HCT116 (cell line): ENCODE measurements at regions not wholly inside any gene's neighbourhood (a gene's known extent, or its start where the extent isn't known, plus 50 kb on each side); places are given as distances from the start of the nearest gene placed in this dataset.

Experiments
- ATAC-seq: fragments of 200-7000 bp; cut with Tn5 transposase; 2 replicates; pipeline ENCODE4 v1.9.1; 2020; ENCODE audit warnings: mild to moderate bottlenecking, moderate library complexity
- BruUV-seq: library from RNA; stranded (reverse); fragments of 400-500 nt; replicated peaks from 2 replicates; lab custom pipeline; 2021; lab: Mats Ljungman, UMichigan
- CTCF ChIA-PET: fragments of 300-600 bp; sonication (Branson Sonifier 250); formaldehyde crosslinking; loops from one replicate; lab custom pipeline; 2021; ENCODE audit warnings: antibody characterized with exemption; lab: Charles Lee
- POLR2A ChIA-PET: fragments of 300-600, 350-600 bp; sonication (Branson Sonifier 250); formaldehyde crosslinking; loops from one replicate; lab custom pipeline; 2021; ENCODE audit warnings: antibody characterized with exemption; lab: Charles Lee
- RAD21 ChIA-PET, 2 experiments: fragments of 300-600 bp; sonication (Branson Sonifier 250); formaldehyde crosslinking; loops; one replicate each; lab custom pipeline; 2023; ENCODE audit warnings: low total read pairs in 2 of 2; ENCODE audit not compliant: uncharacterized antibody in 2 of 2, unreplicated experiment in 2 of 2, low non-redundant PET in 1 of 2; lab: Charles Lee
- DNase-seq: peaks from one replicate; pipeline ENCODE4 v3.0.0-alpha.2; 2010; ENCODE audit warnings: low read depth, low spot score
- H2AFZ ChIP-seq: fragments of 200-600 bp; shearing (Covaris generic), sonication (generic); 2 replicates; pipeline ENCODE4 v1.6.1; 2017; ENCODE audit warnings: low read depth, mixed run types, mixed read lengths, antibody characterized with exemption, low read length; ENCODE audit not compliant: poor library complexity, severe bottlenecking
- H3K27ac ChIP-seq: 2 replicates; pipeline ENCODE4 v1.5.1; 2012; ENCODE audit warnings: low read depth, low read length
- H3K27me3 ChIP-seq: fragments of 200-600 bp; sonication (generic); 2 replicates; pipeline ENCODE4 v1.6.1; 2016; ENCODE audit warnings: mixed run types, low read length, mixed read lengths; ENCODE audit not compliant: insufficient read depth
- H3K36me3 ChIP-seq, 2 experiments: fragments of 200-500 bp in 1 of 2; fragments of 200-600 bp in 1 of 2; sonication (Bioruptor generic) in 1 of 2; sonication (generic) in 1 of 2; 2 replicates each; pipeline versions ENCODE4 v1.5.1 to v1.6.1; 2014 to 2016; ENCODE audit warnings: low read length in 2 of 2, inconsistent platforms in 1 of 2, mixed read lengths in 1 of 2, mixed run types in 1 of 2; ENCODE audit not compliant: insufficient read depth in 2 of 2, control insufficient read depth in 1 of 2
- H3K4me1 ChIP-seq, 2 experiments: fragments of 200-600 bp in 1 of 2; sonication (generic) in 1 of 2; 2 replicates each; pipeline versions ENCODE4 v1.5.1 to v1.6.1; 2012 to 2017; ENCODE audit warnings: low read length in 2 of 2, inconsistent platforms in 1 of 2, mild to moderate bottlenecking in 1 of 2, mixed read lengths in 1 of 2, mixed run types in 1 of 2, moderate library complexity in 1 of 2; ENCODE audit not compliant: insufficient read depth in 2 of 2, control insufficient read depth in 1 of 2
- H3K4me2 ChIP-seq: fragments of 200-600 bp; sonication (generic); 2 replicates; pipeline ENCODE4 v1.6.1; 2017; ENCODE audit warnings: mixed run types, low read length, mixed read lengths
- H3K4me3 ChIP-seq, 2 experiments: fragments of 200-600 bp in 1 of 2; sonication (generic) in 1 of 2; replicated peaks in 1 of 2; 2 replicates each; pipeline ENCODE4 v1.5.1; 2011 to 2016; ENCODE audit warnings: low read length in 2 of 2, control low read depth in 1 of 2, low read depth in 1 of 2, mild to moderate bottlenecking in 1 of 2, mixed read lengths in 1 of 2, mixed run types in 1 of 2
- H3K79me2 ChIP-seq: fragments of 200-600 bp; sonication (generic); 2 replicates; pipeline ENCODE4 v1.6.1; 2017; ENCODE audit warnings: mild to moderate bottlenecking, mixed run types, low read length, moderate library complexity, mixed read lengths; ENCODE audit not compliant: insufficient read depth
- H3K9ac ChIP-seq: fragments of 200-600 bp; sonication (generic); 2 replicates; pipeline ENCODE4 v1.6.1; 2016; ENCODE audit warnings: low read length, mixed read lengths
- H3K9me2 ChIP-seq: fragments of 200-600 bp; sonication (generic), shearing (Covaris generic); 2 replicates; pipeline ENCODE4 v1.6.1; 2017; ENCODE audit warnings: mixed run types, mild to moderate bottlenecking, moderate library complexity; ENCODE audit not compliant: insufficient read depth
- H3K9me3 ChIP-seq, 2 experiments: fragments of 200-500 bp in 1 of 2; fragments of 200-600 bp in 1 of 2; sonication (Bioruptor generic) in 1 of 2; sonication (generic) in 1 of 2; 2 replicates each; pipeline ENCODE4 v1.6.1; 2014 to 2017; ENCODE audit warnings: low read length in 2 of 2, mixed read lengths in 2 of 2, inconsistent platforms in 1 of 2, low read depth in 1 of 2, mild to moderate bottlenecking in 1 of 2, mixed run types in 1 of 2, moderate library complexity in 1 of 2; ENCODE audit not compliant: control insufficient read depth in 1 of 2, insufficient read depth in 1 of 2
- H4K20me1 ChIP-seq: fragments of 200-600 bp; sonication (generic), shearing (Covaris generic); 2 replicates; pipeline ENCODE4 v1.6.1; 2017; ENCODE audit warnings: mixed run types, mild to moderate bottlenecking, moderate library complexity; ENCODE audit not compliant: insufficient read depth
- EZH2 ChIP-seq: fragments of 200-600 bp; sonication (generic); IDR thresholded peaks from 2 replicates; pipeline ENCODE4 v1.6.1; 2017; ENCODE audit warnings: antibody characterized with exemption, mixed run types
- EZH2phosphoT487 ChIP-seq: fragments of 200-600 bp; IDR thresholded peaks from 2 replicates; pipeline ENCODE4 v1.6.1; 2018; ENCODE audit warnings: antibody characterized with exemption, borderline replicate concordance
- FOSL1 ChIP-seq: IDR thresholded peaks from 2 replicates; pipeline ENCODE4 v1.6.1; 2012; ENCODE audit warnings: low read depth
- JUND ChIP-seq: IDR thresholded peaks from 2 replicates; pipeline ENCODE4 v1.6.1; 2012
- POLR2AphosphoS5 ChIP-seq: IDR thresholded peaks from 2 replicates; pipeline ENCODE4 v1.6.1; 2011; ENCODE audit warnings: mild to moderate bottlenecking, low read depth, low read length, moderate library complexity
- RAD21 ChIP-seq: IDR thresholded peaks from 2 replicates; pipeline ENCODE4 v1.6.1; 2012; ENCODE audit warnings: low read depth, mild to moderate bottlenecking
- SP1 ChIP-seq: IDR thresholded peaks from 2 replicates; pipeline ENCODE4 v1.6.1; 2012; ENCODE audit warnings: low read depth
- TCF7L2 ChIP-seq: IDR thresholded peaks from 2 replicates; pipeline ENCODE4 v1.7.0; 2011; ENCODE audit warnings: borderline replicate concordance, inconsistent platforms; ENCODE audit not compliant: insufficient read depth, insufficient read length; ENCODE audit errors: extremely low read depth
- YY1 ChIP-seq: IDR thresholded peaks from 2 replicates; pipeline ENCODE4 v1.6.1; 2011; ENCODE audit warnings: low read length, low read depth, moderate library complexity, mild to moderate bottlenecking; ENCODE audit not compliant: insufficient replicate concordance; ENCODE audit errors: extremely low read depth
- ZBTB33 ChIP-seq: IDR thresholded peaks from 2 replicates; pipeline ENCODE4 v1.6.1; 2011; ENCODE audit warnings: mild to moderate bottlenecking, low read length, moderate library complexity; ENCODE audit not compliant: insufficient replicate concordance; ENCODE audit errors: extremely low read depth
- intact Hi-C: fragments of 100-400 bp; cut with micrococcal nuclease; formaldehyde crosslinking; loops from 2 replicates; pipeline ENCODE4 v1.10.0; 2022
- TF ChIP-seq, protein P1 (sequence below), 3 experiments: fragments of 200-600 bp in 1 of 3; sonication (generic) in 1 of 3; IDR thresholded peaks in 2 of 3; conservative IDR thresholded peaks in 1 of 3; 2 replicates each; pipeline ENCODE4 v1.5.1; 2012 to 2017; ENCODE audit warnings: low read depth in 2 of 3, low read length in 2 of 3, antibody characterized with exemption in 1 of 3, borderline replicate concordance in 1 of 3, control low read depth in 1 of 3, mild to moderate bottlenecking in 1 of 3, mixed read lengths in 1 of 3, mixed run types in 1 of 3, moderate library complexity in 1 of 3; ENCODE audit not compliant: insufficient read depth in 1 of 3

- H3K27me3 ChIP-seq, result 0 out of 2 replicates have a peak, but pooled peaks cover 3% of the 10 kb centered on the region
- ChIA-PET CTCF (no interaction called here), RAD21 (no interaction called here), POLR2A (no interaction called here)
- intact Hi-C loops, result no loop called here
- no TSS peak for BruUV-seq
- no peaks in the 10 kb centered on the region for H4K20me1 ChIP-seq
- peak; percentile 35; the same call in 1 of the 2 replicates for TF ChIP-seq JUND
- no peak for TF ChIP-seq SP1
- TF ChIP-seq FOSL1, result peak; percentile 45; the same call in 1 of the 2 replicates
- H3K9me3 ChIP-seq, result no peaks in the 10 kb centered on the region
- no peak overlapping the region for H3K4me3 ChIP-seq
- no peak overlapping the region for H3K27ac ChIP-seq
- peak overlapping the region; percentile 8; the same call in 1 of the 2 replicates for H3K4me2 ChIP-seq
- DNase-seq (peak; percentile 18), ATAC-seq (peak; percentile 74)
- peaks cover 0 to 9% of the 10 kb centered on the region in 2 experiments; a peak in 2 of 4 replicates for H3K4me1 ChIP-seq
- H3K9ac ChIP-seq, result no peak overlapping the region
- H3K9me2 ChIP-seq, result no peaks in the 10 kb centered on the region
- H2AFZ ChIP-seq, result no peak overlapping the region
- no peaks in the 10 kb centered on the region for H3K36me3 ChIP-seq
- no peaks in the 10 kb centered on the region for H3K79me2 ChIP-seq
Measured at GRCh38 chr12:98352218-98352811, 163.1 kb upstream of the TMPO start.

GRCh38 chr12:98352835-98353234 is 162.6 kb upstream of the TMPO start:
- Histone ChIP-seq H3K79me2 (no peaks in the 10 kb centered on the region), H3K9me2 (no peaks in the 10 kb centered on the region), H3K9ac (no peak overlapping the region), H4K20me1 (no peaks in the 10 kb centered on the region), H3K4me2 (peak overlapping the region; percentile 8; the same call in 1 of the 2 replicates)
- POLR2A ChIA-PET, result no interaction called here
- ATAC-seq, result peak; percentile 52
- TF ChIP-seq TCF7L2 (no peak), ZBTB33 (no peak), YY1 (no peak), POLR2AphosphoS5 (no peak), EZH2 (no peak), EZH2phosphoT487 (no peak), RAD21 (no peak)
- TF ChIP-seq, protein P1, sequence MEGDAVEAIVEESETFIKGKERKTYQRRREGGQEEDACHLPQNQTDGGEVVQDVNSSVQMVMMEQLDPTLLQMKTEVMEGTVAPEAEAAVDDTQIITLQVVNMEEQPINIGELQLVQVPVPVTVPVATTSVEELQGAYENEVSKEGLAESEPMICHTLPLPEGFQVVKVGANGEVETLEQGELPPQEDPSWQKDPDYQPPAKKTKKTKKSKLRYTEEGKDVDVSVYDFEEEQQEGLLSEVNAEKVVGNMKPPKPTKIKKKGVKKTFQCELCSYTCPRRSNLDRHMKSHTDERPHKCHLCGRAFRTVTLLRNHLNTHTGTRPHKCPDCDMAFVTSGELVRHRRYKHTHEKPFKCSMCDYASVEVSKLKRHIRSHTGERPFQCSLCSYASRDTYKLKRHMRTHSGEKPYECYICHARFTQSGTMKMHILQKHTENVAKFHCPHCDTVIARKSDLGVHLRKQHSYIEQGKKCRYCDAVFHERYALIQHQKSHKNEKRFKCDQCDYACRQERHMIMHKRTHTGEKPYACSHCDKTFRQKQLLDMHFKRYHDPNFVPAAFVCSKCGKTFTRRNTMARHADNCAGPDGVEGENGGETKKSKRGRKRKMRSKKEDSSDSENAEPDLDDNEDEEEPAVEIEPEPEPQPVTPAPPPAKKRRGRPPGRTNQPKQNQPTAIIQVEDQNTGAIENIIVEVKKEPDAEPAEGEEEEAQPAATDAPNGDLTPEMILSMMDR (IDR thresholded peaks at IDR 0.05 in 2 of 3, conservative IDR thresholded peaks at IDR 0.05 in 1 of 3; ENCODE audit: borderline replicate concordance in 1 of 3, insufficient read depth in 1 of 3, low read depth in 2 of 3, low read length in 2 of 3), result no peak
- TF ChIP-seq, all 23 proteins: peak for 0
- no peak for DNase-seq
- Histone ChIP-seq H3K4me1 (peaks cover 0 to 9% of the 10 kb centered on the region in 2 experiments; a peak in 2 of 4 replicates), H3K4me3 (no peak overlapping the region), H3K9me3 (no peaks in the 10 kb centered on the region), H3K27me3 (peaks cover 4% of the 10 kb centered on the region; the same call in 1 of the 2 replicates), H2AFZ (no peak overlapping the region), H3K27ac (no peak overlapping the region), H3K36me3 (no peaks in the 10 kb centered on the region)
- RAD21 ChIA-PET, result no interaction called here
- no TSS peak for BruUV-seq
- CTCF ChIA-PET, result no interaction called here
- intact Hi-C loops, result no loop called here
